ENCODE measurements at regions not wholly inside any gene's neighbourhood (a gene's known extent, or its start where the extent isn't known, plus 50 kb on each side); places are given as distances from the start of the nearest gene placed in this dataset.

DNA sequence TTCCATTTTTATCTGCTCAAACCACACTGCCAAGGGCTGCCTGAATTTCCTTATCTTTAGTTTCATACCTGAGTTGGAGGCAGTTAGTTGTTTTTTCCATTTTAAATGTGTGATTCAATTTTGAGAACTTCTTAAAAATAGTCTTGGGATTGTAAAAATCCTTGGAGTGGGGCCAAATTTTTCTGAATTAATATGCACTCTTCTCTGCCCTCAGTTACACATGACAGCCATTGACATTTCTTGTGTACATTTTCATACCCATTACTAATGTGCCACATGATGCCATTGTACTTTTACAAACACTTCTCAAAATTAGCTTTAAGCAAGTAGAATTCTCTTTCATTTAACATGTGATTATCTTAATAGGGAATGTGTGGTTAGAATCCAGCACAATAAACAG lies 141.7 kb downstream of the C3orf38 start:
- DNase-seq (ENCODE audit: low spot score) (no peak), ATAC-seq (no peak)
- H3K9me3 Mint-ChIP-seq = peaks cover 20% of the 10 kb centered on the region
- no peak overlapping the region for H3K4me3 Mint-ChIP-seq
- CTCF ChIA-PET = interaction anchor here (0.6 kb wide), 1 partner anchor 94 kb away, joined by 4 read pairs; no protein-coding TSS in a partner anchor
- no peaks in the 10 kb centered on the region for H3K27me3 Mint-ChIP-seq (ENCODE audit: low read depth)
- no peaks in the 10 kb centered on the region for H3K36me3 Mint-ChIP-seq
- POLR2A ChIA-PET = no interaction called here
- TF ChIP-seq, protein P1, sequence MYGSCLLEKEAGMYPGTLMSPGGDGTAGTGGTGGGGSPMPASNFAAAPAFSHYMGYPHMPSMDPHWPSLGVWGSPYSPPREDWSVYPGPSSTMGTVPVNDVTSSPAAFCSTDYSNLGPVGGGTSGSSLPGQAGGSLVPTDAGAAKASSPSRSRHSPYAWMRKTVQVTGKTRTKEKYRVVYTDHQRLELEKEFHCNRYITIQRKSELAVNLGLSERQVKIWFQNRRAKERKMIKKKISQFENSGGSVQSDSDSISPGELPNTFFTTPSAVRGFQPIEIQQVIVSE (CRISPR knock-in tag; IDR thresholded peaks at IDR 0.05; ENCODE audit: borderline replicate concordance) = no peak
- TF ChIP-seq, protein P2, sequence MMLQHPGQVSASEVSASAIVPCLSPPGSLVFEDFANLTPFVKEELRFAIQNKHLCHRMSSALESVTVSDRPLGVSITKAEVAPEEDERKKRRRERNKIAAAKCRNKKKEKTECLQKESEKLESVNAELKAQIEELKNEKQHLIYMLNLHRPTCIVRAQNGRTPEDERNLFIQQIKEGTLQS (CRISPR knock-in tag; conservative IDR thresholded peaks at IDR 0.05) = no peak
- no peak for TF ChIP-seq ELF4 (CRISPR knock-in tag; IDR thresholded peaks at IDR 0.05; ENCODE audit: low read depth)
- TF ChIP-seq SMAD4 (CRISPR knock-in tag; IDR thresholded peaks at IDR 0.05) = no peak
- no peak for TF ChIP-seq RORB (CRISPR knock-in tag; IDR thresholded peaks at IDR 0.05)
- TF ChIP-seq CBFB (CRISPR knock-in tag; IDR thresholded peaks at IDR 0.05; ENCODE audit: low read depth) = no peak
- no peak for TF ChIP-seq KAT7 (CRISPR knock-in tag; IDR thresholded peaks at IDR 0.05; ENCODE audit: borderline replicate concordance)
- TF ChIP-seq GABPB1 (CRISPR knock-in tag; IDR thresholded peaks at IDR 0.05) = no peak
- no peaks in the 10 kb centered on the region for H3K4me1 Mint-ChIP-seq
- no peak overlapping the region for H3K27ac Mint-ChIP-seq

DNA sequence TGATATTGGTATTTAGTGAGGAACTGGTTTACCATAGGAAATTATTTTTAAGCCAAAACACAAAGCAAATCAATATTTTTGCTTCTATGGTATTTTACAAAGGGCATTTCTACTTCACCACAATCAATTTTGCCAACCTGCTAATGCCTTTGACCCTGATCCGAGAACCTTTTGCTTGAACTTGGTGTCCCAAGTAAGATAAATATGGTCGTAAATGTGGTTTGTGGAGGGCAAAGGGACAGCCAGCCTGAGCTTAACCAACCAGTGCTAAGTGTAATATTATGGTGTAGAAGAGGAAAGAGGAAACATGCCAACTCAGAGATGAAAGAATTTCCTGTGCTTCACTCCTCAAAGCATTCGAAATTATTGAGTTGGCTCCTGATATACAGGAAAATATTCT lies 148.4 kb downstream of the C3orf38 start:
- TF ChIP-seq, protein P3, sequence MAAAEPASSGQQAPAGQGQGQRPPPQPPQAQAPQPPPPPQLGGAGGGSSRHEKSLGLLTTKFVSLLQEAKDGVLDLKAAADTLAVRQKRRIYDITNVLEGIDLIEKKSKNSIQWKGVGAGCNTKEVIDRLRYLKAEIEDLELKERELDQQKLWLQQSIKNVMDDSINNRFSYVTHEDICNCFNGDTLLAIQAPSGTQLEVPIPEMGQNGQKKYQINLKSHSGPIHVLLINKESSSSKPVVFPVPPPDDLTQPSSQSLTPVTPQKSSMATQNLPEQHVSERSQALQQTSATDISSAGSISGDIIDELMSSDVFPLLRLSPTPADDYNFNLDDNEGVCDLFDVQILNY (CRISPR knock-in tag; IDR thresholded peaks at IDR 0.05) = no peak
- TF ChIP-seq, protein P4, sequence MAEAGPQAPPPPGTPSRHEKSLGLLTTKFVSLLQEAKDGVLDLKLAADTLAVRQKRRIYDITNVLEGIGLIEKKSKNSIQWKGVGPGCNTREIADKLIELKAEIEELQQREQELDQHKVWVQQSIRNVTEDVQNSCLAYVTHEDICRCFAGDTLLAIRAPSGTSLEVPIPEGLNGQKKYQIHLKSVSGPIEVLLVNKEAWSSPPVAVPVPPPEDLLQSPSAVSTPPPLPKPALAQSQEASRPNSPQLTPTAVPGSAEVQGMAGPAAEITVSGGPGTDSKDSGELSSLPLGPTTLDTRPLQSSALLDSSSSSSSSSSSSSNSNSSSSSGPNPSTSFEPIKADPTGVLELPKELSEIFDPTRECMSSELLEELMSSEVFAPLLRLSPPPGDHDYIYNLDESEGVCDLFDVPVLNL (CRISPR knock-in tag; IDR thresholded peaks at IDR 0.05; ENCODE audit: borderline replicate concordance, low read depth) = no peak
- TF ChIP-seq, protein P5, sequence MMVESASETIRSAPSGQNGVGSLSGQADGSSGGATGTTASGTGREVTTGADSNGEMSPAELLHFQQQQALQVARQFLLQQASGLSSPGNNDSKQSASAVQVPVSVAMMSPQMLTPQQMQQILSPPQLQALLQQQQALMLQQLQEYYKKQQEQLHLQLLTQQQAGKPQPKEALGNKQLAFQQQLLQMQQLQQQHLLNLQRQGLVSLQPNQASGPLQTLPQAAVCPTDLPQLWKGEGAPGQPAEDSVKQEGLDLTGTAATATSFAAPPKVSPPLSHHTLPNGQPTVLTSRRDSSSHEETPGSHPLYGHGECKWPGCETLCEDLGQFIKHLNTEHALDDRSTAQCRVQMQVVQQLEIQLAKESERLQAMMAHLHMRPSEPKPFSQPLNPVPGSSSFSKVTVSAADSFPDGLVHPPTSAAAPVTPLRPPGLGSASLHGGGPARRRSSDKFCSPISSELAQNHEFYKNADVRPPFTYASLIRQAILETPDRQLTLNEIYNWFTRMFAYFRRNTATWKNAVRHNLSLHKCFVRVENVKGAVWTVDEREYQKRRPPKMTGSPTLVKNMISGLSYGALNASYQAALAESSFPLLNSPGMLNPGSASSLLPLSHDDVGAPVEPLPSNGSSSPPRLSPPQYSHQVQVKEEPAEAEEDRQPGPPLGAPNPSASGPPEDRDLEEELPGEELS (CRISPR knock-in tag; IDR thresholded peaks at IDR 0.05) = no peak
- no peak for TF ChIP-seq FOXJ3 (CRISPR knock-in tag; IDR thresholded peaks at IDR 0.05; ENCODE audit: borderline replicate concordance)
- H3K4me1 Mint-ChIP-seq = no peaks in the 10 kb centered on the region

DNA sequence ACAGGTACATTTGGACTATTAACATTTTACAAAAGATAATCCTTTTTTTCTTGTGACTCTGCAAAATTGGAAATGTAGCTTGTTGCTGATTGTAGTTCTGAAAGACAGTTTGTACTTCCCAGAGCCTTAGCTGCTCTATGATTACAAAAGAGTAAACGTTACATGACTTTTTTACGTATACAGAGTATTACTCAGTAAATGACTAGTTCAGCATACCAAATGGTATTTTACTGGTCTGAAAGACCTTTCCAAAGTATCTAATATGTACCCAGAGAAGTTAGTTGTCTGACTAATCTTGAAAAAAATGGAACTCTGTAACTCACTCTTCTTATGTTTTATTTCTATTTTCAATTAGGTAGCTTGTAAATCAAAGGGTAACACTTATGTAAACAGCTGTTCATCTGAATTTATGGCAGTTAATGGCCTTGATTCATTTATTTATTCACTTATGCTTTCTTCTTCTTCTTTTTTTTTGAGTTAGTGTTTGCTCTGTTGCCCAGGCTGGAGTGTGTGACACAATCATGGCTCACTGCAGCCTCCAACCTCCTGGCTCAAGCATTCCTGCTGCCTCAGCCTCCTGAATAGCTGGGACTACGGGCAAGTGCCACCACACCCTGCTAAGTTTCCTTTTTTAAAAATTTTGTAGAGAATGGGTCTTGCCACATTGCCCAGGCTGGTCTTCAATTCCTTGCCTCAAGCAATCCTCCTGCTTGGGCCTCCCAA lies 151.7 kb downstream of the C3orf38 start:
- ChIA-PET POLR2A (no interaction called here), CTCF (no interaction called here)
- DNase-seq (ENCODE audit: low spot score) (no peak), ATAC-seq (no peak)
- no peak overlapping the region for H3K27ac Mint-ChIP-seq
- H3K4me1 Mint-ChIP-seq = peaks cover 14% of the 10 kb centered on the region
- H3K9me3 Mint-ChIP-seq = peaks cover 26% of the 10 kb centered on the region
- H3K4me3 Mint-ChIP-seq = no peak overlapping the region
- TF ChIP-seq MXD4 (CRISPR knock-in tag; IDR thresholded peaks at IDR 0.05; ENCODE audit: borderline replicate concordance) (no peak), IRF2 (CRISPR knock-in tag; IDR thresholded peaks at IDR 0.05; ENCODE audit: borderline replicate concordance, low read depth) (no peak), TP53 (CRISPR knock-in tag; IDR thresholded peaks at IDR 0.05) (no peak), ZNF121 (CRISPR knock-in tag; IDR thresholded peaks at IDR 0.05) (no peak)
- TF ChIP-seq, protein P6, sequence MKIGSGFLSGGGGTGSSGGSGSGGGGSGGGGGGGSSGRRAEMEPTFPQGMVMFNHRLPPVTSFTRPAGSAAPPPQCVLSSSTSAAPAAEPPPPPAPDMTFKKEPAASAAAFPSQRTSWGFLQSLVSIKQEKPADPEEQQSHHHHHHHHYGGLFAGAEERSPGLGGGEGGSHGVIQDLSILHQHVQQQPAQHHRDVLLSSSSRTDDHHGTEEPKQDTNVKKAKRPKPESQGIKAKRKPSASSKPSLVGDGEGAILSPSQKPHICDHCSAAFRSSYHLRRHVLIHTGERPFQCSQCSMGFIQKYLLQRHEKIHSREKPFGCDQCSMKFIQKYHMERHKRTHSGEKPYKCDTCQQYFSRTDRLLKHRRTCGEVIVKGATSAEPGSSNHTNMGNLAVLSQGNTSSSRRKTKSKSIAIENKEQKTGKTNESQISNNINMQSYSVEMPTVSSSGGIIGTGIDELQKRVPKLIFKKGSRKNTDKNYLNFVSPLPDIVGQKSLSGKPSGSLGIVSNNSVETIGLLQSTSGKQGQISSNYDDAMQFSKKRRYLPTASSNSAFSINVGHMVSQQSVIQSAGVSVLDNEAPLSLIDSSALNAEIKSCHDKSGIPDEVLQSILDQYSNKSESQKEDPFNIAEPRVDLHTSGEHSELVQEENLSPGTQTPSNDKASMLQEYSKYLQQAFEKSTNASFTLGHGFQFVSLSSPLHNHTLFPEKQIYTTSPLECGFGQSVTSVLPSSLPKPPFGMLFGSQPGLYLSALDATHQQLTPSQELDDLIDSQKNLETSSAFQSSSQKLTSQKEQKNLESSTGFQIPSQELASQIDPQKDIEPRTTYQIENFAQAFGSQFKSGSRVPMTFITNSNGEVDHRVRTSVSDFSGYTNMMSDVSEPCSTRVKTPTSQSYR (CRISPR knock-in tag; IDR thresholded peaks at IDR 0.05) = no peak
- peaks cover 10% of the 10 kb centered on the region for H3K36me3 Mint-ChIP-seq
- peaks cover 3% of the 10 kb centered on the region; the same call in 1 of the 2 replicates for H3K27me3 Mint-ChIP-seq (ENCODE audit: low read depth)

More for the DNA sequence above, 148.4 kb downstream of the C3orf38 start:
- Mint-ChIP-seq H3K27me3 (ENCODE audit: low read depth) (no peaks in the 10 kb centered on the region), H3K4me3 (no peak overlapping the region), H3K36me3 (peaks cover 1% of the 10 kb centered on the region; the same call in 1 of the 2 replicates), H3K27ac (no peak overlapping the region), H3K9me3 (peaks cover 22% of the 10 kb centered on the region)
- ATAC-seq = no peak
- POLR2A ChIA-PET = no interaction called here
- CTCF ChIA-PET = no interaction called here
- DNase-seq (ENCODE audit: low spot score) = no peak

Measured in WTC11 (cell line).